H9 (cell line): ENCODE measurements at regions not wholly inside any gene's neighbourhood (a gene's known extent, or its start where the extent isn't known, plus 50 kb on each side); places are given as distances from the start of the nearest gene placed in this dataset.
A peak's percentile ranks its signal among the peaks of the same experiment; 100 is the strongest.

Experiments used
- DNase-seq: peaks from one replicate; pipeline ENCODE4 v3.0.0-alpha.2; 2017
- H2AFZ ChIP-seq: one replicate; pipeline ENCODE4 v1.6.1; 2013; ENCODE audit warnings: mild to moderate bottlenecking, low read length, control low read depth, moderate library complexity
- H2AK5ac ChIP-seq: 2 replicates; pipeline ENCODE4 v1.6.1; 2013; ENCODE audit warnings: low read length, control low read depth, mixed read lengths; ENCODE audit not compliant: insufficient read length
- H2BK120ac ChIP-seq: one replicate; pipeline ENCODE4 v1.6.1; 2013; ENCODE audit warnings: low read depth, mild to moderate bottlenecking, low read length, control low read depth, inconsistent platforms; ENCODE audit not compliant: poor library complexity, severe bottlenecking
- H2BK12ac ChIP-seq: 2 replicates; pipeline ENCODE4 v1.6.1; 2013; ENCODE audit warnings: low read length, control low read depth, mixed read lengths, low read depth; ENCODE audit not compliant: insufficient read length
- H2BK15ac ChIP-seq: 2 replicates; pipeline ENCODE4 v1.6.1; 2013; ENCODE audit warnings: low read depth, low read length, control low read depth
- H2BK20ac ChIP-seq: one replicate; pipeline ENCODE4 v1.6.1; 2013; ENCODE audit warnings: low read depth, mild to moderate bottlenecking, low read length, control low read depth, inconsistent platforms; ENCODE audit not compliant: poor library complexity, severe bottlenecking
- H2BK5ac ChIP-seq: 2 replicates; pipeline ENCODE4 v1.6.1; 2013; ENCODE audit warnings: low read length, control low read depth, mixed read lengths; ENCODE audit not compliant: insufficient read length
- H3K14ac ChIP-seq: 2 replicates; pipeline ENCODE4 v1.6.1; 2013; ENCODE audit warnings: low read length, control low read depth; ENCODE audit not compliant: insufficient read depth
- H3K18ac ChIP-seq: 2 replicates; pipeline ENCODE4 v1.6.1; 2013; ENCODE audit warnings: low read depth, mild to moderate bottlenecking, mixed read lengths, low read length, control low read depth; ENCODE audit not compliant: insufficient read length
- H3K23ac ChIP-seq: 2 replicates; pipeline ENCODE4 v1.6.1; 2013; ENCODE audit warnings: low read length, control low read depth, mixed read lengths, low read depth; ENCODE audit not compliant: insufficient read length
- H3K23me2 ChIP-seq: 2 replicates; pipeline ENCODE4 v1.6.1; 2013; ENCODE audit warnings: low read depth, mild to moderate bottlenecking, mixed read lengths, low read length, control low read depth; ENCODE audit not compliant: insufficient read length, poor library complexity, severe bottlenecking
- H3K27ac ChIP-seq: 2 replicates; pipeline ENCODE4 v1.5.1; 2013; ENCODE audit warnings: low read length, control low read depth, mixed read lengths, low read depth; ENCODE audit not compliant: insufficient read length
- H3K27me3 ChIP-seq: 2 replicates; pipeline ENCODE4 v1.6.1; 2013; ENCODE audit warnings: low read length, control low read depth, inconsistent platforms; ENCODE audit not compliant: insufficient read depth
- H3K4ac ChIP-seq: 2 replicates; pipeline ENCODE4 v1.6.1; 2013; ENCODE audit warnings: low read depth, mild to moderate bottlenecking, control low read depth, inconsistent platforms, low read length, moderate library complexity
- H3K4me1 ChIP-seq: 2 replicates; pipeline ENCODE4 v1.6.1; 2013; ENCODE audit warnings: low read length, control low read depth, inconsistent platforms; ENCODE audit not compliant: insufficient read depth
- H3K4me2 ChIP-seq: 2 replicates; pipeline ENCODE4 v1.6.1; 2013; ENCODE audit warnings: low read length, control low read depth, mixed read lengths; ENCODE audit not compliant: insufficient read length, insufficient read depth
- H3K56ac ChIP-seq: 2 replicates; pipeline ENCODE4 v1.6.1; 2013; ENCODE audit warnings: low read depth, mild to moderate bottlenecking, mixed read lengths, low read length, control low read depth; ENCODE audit not compliant: insufficient read length
- H3K79me1 ChIP-seq: 2 replicates; pipeline ENCODE4 v1.6.1; 2013; ENCODE audit warnings: low read depth, mild to moderate bottlenecking, moderate library complexity, low read length, control low read depth, inconsistent platforms; ENCODE audit not compliant: insufficient read depth, poor library complexity, severe bottlenecking
- H3K79me2 ChIP-seq: 2 replicates; pipeline ENCODE4 v1.6.1; 2013; ENCODE audit warnings: low read length, control low read depth, inconsistent platforms; ENCODE audit not compliant: insufficient read depth
- H3K9ac ChIP-seq: 2 replicates; pipeline ENCODE4 v1.6.1; 2013; ENCODE audit warnings: low read length, control low read depth, mixed read lengths; ENCODE audit not compliant: insufficient read length; ENCODE audit errors: extremely low read depth
- H3K9me3 ChIP-seq: one replicate; pipeline ENCODE4 v1.6.1; 2013; ENCODE audit warnings: low read depth, low read length, inconsistent platforms; ENCODE audit not compliant: control insufficient read depth
- H3T11ph ChIP-seq: one replicate; pipeline ENCODE4 v1.6.1; 2013; ENCODE audit warnings: mild to moderate bottlenecking, low read length, control low read depth, inconsistent platforms
- H4K20me1 ChIP-seq: one replicate; pipeline ENCODE4 v1.6.1; 2013; ENCODE audit not compliant: control insufficient read depth, insufficient read length, insufficient read depth
- H4K5ac ChIP-seq: 2 replicates; pipeline ENCODE4 v1.6.1; 2013; ENCODE audit warnings: low read depth, mild to moderate bottlenecking, mixed read lengths, low read length, control low read depth; ENCODE audit not compliant: insufficient read length
- H4K8ac ChIP-seq: replicated peaks from 2 replicates; pipeline ENCODE4 v1.6.1; 2013; ENCODE audit warnings: low read length, control low read depth, mixed read lengths, low read depth; ENCODE audit not compliant: insufficient read length
- H4K91ac ChIP-seq: 2 replicates; pipeline ENCODE4 v1.6.1; 2013; ENCODE audit warnings: low read depth, mild to moderate bottlenecking, moderate library complexity, mixed read lengths, low read length, control low read depth; ENCODE audit not compliant: insufficient read length
- H3K27ac Mint-ChIP-seq, 3 experiments: 2 replicates in 2 of 3; 3 replicates in 1 of 3; pipeline ENCODE4 v1.8.0; 2020 to 2021; ENCODE audit warnings: mixed read lengths in 3 of 3, mild to moderate bottlenecking in 1 of 3, moderate library complexity in 1 of 3
- H3K27me3 Mint-ChIP-seq: 2 replicates; pipeline ENCODE4 v1.8.0; 2021; ENCODE audit warnings: low read depth, mild to moderate bottlenecking, moderate library complexity, mixed read lengths
- H3K36me3 Mint-ChIP-seq, 3 experiments: 2 replicates in 2 of 3; 3 replicates in 1 of 3; pipeline ENCODE4 v1.8.0; 2020 to 2021; ENCODE audit warnings: low read depth in 3 of 3, mixed read lengths in 3 of 3; ENCODE audit not compliant: insufficient read depth in 1 of 3
- H3K4me1 Mint-ChIP-seq, 2 experiments: 2 replicates each; pipeline ENCODE4 v1.8.0; 2020; ENCODE audit warnings: mixed read lengths in 2 of 2
- H3K4me3 Mint-ChIP-seq, 2 experiments: 2 replicates in 1 of 2; 3 replicates in 1 of 2; pipeline ENCODE4 v1.8.0; 2020 to 2021; ENCODE audit warnings: mild to moderate bottlenecking in 2 of 2, mixed read lengths in 2 of 2, moderate library complexity in 1 of 2
- H3K9me3 Mint-ChIP-seq, 2 experiments: 2 replicates in 1 of 2; 3 replicates in 1 of 2; pipeline ENCODE4 v1.8.0; 2020; ENCODE audit warnings: mild to moderate bottlenecking in 2 of 2, mixed read lengths in 2 of 2, moderate library complexity in 1 of 2
- WGBS: extraction: QIAGEN DNeasy Blood & Tissue Kit; methylation state at CpG from one replicate; pipeline ENCODE4 v1.1.7; 2013; ENCODE audit warnings: missing lambda C conversion rate, low lambda C conversion rate, mixed read lengths; ENCODE audit not compliant: insufficient read length; ENCODE audit errors: extremely low coverage; 5-methylcytosine and 5-hydroxymethylcytosine counted together
- TF ChIP-seq, protein P1 (sequence below): fragments of 200-600 bp; sonication (generic); conservative IDR thresholded peaks from 3 replicates; pipeline ENCODE4 v1.8.0; 2021; ENCODE audit warnings: antibody characterized with exemption, mild to moderate bottlenecking

DNA sequence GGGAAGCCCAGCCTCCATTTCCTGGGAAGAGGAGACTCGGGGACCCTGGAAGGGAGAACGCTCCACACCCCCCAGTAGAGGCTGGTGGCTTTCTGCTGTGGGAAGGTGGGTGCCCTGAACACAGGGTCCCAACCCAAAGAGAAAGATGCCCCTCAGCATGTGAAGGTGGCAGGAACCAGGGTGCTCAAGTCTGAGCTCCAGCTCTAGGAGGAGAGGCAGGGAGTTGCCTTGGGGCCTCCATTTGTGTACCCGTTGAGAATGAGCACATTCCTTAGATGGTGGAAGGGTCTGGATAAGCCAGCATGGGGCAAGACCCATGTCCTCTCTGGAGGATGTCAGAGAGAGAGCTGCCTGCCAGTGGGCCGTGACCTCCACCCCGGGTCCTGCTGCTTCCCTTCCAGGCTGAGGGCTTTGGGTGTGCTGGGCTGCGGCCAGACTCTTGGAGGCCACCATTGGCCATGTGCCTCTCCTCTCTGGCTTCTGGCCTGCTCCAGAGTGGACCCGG is 212.4 kb downstream of the TBC1D2B start:
- Histone ChIP-seq H3K56ac (no peak overlapping the region), H3K4me1 (no peaks in the 10 kb centered on the region), H3K4me2 (no peak overlapping the region), H3K79me2 (no peaks in the 10 kb centered on the region), H3K27me3 (no peaks in the 10 kb centered on the region), H2BK15ac (no peak overlapping the region), H4K5ac (no peak overlapping the region), H4K20me1 (no peaks in the 10 kb centered on the region), H2AK5ac (no peak overlapping the region), H4K91ac (no peak overlapping the region), H3K79me1 (no peaks in the 10 kb centered on the region), H2BK12ac (no peak overlapping the region), H2BK120ac (no peak overlapping the region), H3K4ac (no peak overlapping the region), H3T11ph (no peak overlapping the region), H3K27ac (no peak overlapping the region), H2AFZ (no peak overlapping the region), H3K18ac (no peak overlapping the region), H3K9me3 (no peaks in the 10 kb centered on the region), H2BK20ac (no peak overlapping the region), H3K23ac (no peak overlapping the region), H2BK5ac (no peak overlapping the region), H3K23me2 (no peaks in the 10 kb centered on the region), H3K9ac (no peak overlapping the region), H4K8ac (no peak overlapping the region), H3K14ac (no peak overlapping the region)
- Mint-ChIP-seq H3K36me3 (no peaks in the 10 kb centered on the region), H3K27ac (no peak overlapping the region), H3K9me3 (no peaks in the 10 kb centered on the region; a peak in 2 of 5 replicates), H3K4me3 (no peak overlapping the region; a peak in 1 of 5 replicates), H3K4me1 (peaks cover 12 to 32% of the 10 kb centered on the region in 2 experiments), H3K27me3 (peaks cover 5% of the 10 kb centered on the region)
- DNase-seq: peak; percentile 18
- no CpG with 5 or more reads among the region's 7 CpGs for WGBS
- TF ChIP-seq, protein P1, sequence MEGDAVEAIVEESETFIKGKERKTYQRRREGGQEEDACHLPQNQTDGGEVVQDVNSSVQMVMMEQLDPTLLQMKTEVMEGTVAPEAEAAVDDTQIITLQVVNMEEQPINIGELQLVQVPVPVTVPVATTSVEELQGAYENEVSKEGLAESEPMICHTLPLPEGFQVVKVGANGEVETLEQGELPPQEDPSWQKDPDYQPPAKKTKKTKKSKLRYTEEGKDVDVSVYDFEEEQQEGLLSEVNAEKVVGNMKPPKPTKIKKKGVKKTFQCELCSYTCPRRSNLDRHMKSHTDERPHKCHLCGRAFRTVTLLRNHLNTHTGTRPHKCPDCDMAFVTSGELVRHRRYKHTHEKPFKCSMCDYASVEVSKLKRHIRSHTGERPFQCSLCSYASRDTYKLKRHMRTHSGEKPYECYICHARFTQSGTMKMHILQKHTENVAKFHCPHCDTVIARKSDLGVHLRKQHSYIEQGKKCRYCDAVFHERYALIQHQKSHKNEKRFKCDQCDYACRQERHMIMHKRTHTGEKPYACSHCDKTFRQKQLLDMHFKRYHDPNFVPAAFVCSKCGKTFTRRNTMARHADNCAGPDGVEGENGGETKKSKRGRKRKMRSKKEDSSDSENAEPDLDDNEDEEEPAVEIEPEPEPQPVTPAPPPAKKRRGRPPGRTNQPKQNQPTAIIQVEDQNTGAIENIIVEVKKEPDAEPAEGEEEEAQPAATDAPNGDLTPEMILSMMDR: no peak
